ENCODE measurements at regions not wholly inside any gene's neighbourhood (a gene's known extent, or its start where the extent isn't known, plus 50 kb on each side); places are given as distances from the start of the nearest gene placed in this dataset.
"Not testable (repeated sequence)": the region's sequence is repeated elsewhere in the genome, so short reads cannot be mapped to it uniquely, and the experiment has no call there.

DNA sequence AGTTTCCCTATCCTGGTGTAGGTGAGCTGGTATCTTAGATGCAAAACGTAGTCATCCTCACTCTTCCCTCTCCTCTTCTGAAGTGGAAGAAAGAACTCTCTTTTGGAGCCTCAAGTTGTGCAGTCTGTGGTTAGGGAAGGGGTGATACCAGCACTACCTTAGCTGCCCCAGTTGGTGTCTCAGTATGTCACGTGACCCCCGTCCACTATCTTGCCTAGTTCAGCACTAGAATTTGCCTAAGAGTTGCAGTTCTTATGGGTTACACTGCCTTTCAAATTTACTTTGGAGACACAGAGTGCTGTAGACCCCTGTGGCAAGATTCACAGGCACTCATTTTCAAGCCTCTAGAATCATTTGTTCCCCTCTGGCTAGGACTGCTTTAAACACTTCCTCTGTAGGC, 322.8 kb upstream of the EDA2R start:
- Histone ChIP-seq H3K27me3 (no peaks in the 10 kb centered on the region), H3K36me3 (no peaks in the 10 kb centered on the region), H3K4me1 (no peaks in the 10 kb centered on the region), H3K27ac (no peak overlapping the region), H3K9me3 (no peaks in the 10 kb centered on the region), H3K4me3 (replicated peaks in 1 of 3) (no peak overlapping the region)
- no peak for DNase-seq
- TF ChIP-seq, protein P1, sequence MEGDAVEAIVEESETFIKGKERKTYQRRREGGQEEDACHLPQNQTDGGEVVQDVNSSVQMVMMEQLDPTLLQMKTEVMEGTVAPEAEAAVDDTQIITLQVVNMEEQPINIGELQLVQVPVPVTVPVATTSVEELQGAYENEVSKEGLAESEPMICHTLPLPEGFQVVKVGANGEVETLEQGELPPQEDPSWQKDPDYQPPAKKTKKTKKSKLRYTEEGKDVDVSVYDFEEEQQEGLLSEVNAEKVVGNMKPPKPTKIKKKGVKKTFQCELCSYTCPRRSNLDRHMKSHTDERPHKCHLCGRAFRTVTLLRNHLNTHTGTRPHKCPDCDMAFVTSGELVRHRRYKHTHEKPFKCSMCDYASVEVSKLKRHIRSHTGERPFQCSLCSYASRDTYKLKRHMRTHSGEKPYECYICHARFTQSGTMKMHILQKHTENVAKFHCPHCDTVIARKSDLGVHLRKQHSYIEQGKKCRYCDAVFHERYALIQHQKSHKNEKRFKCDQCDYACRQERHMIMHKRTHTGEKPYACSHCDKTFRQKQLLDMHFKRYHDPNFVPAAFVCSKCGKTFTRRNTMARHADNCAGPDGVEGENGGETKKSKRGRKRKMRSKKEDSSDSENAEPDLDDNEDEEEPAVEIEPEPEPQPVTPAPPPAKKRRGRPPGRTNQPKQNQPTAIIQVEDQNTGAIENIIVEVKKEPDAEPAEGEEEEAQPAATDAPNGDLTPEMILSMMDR (IDR thresholded peaks at IDR 0.05) = no peak
- TF ChIP-seq POLR2A (IDR thresholded peaks at IDR 0.05) = no peak
- intact Hi-C loops (cut with DNase I) = no loop called here
- WGBS, 2 donors = 80 to 95% methylated on average over 3 of the region's 3 CpGs

DNA sequence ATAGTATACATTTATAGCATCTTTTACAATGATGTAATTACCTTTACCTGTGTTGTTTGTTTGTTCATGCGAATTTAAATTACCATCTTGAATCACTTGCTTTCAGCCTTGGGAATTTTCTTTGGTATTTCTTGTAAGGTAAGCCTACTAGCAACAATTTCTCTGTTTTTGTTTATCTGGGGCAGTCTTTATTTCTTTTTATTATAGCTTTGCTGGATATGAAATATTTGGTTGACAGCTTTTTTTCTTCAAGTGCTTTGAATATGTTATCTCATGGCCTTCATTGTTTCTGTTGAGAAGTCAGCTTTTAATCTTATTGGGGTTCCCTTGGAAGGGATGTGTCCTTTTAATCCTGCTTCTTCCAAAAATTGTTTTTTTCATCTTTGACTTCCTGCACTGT, 292.8 kb upstream of the EDA2R start:
- TF ChIP-seq POLR2A (IDR thresholded peaks at IDR 0.05) = no peak
- TF ChIP-seq, protein P1 (IDR thresholded peaks at IDR 0.05) = no peak
- Histone ChIP-seq H3K4me3 (replicated peaks in 1 of 3) (no peak overlapping the region), H3K4me1 (no peaks in the 10 kb centered on the region), H3K9me3 (no peaks in the 10 kb centered on the region), H3K27ac (no peak overlapping the region), H3K27me3 (no peaks in the 10 kb centered on the region), H3K36me3 (no peaks in the 10 kb centered on the region)
- intact Hi-C loops (cut with DNase I) = no loop called here
- 90 to 95% methylated on average over 1 of the region's 1 CpG for WGBS, 2 donors
- no peak for DNase-seq

DNA sequence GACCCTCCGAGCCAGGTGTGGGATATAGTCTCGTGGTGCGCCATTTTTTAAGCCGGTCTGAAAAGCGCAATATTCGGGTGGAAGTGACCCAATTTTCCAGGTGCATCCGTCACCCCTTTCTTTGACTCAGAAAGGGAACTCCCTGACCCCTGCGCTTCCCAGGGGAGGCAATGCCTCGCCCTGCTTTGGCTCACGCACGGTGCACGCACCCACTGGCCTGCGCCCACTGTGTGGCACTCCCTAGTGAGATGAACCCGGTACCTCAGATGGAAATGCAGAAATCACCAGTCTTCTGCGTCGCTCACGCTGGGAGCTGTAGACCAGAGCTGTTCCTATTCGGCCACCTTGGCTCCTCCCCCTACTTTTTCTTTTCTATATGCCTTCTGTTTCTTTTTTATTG, 291.6 kb upstream of the EDA2R start:
- intact Hi-C loops (cut with DNase I); H3K4me3 ChIP-seq (replicated peaks in 1 of 3); DNase-seq; H3K9me3 ChIP-seq; H3K27me3 ChIP-seq; H3K36me3 ChIP-seq; H3K27ac ChIP-seq; H3K4me1 ChIP-seq: not testable (repeated sequence)
- 97 to 98% methylated on average over 5 to 18 of the region's 18 CpGs for WGBS, 2 donors

DNA sequence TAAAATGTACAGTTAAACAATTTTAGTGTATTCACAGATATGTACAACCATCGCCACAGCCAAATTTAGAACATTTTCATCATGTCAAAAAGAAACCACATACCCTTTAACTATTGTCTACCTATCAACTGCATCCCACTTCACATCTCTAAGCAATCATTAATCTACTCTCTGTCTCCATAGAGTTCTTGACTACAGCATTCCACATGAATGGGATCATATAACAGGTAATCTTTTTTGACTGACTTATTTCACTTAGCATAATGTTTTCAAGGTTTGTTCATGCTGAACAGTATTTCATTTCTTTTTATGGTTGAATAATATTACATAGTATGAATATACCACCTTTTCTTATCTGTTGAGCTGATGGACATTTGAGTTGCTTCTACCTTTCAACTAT, 281.4 kb upstream of the EDA2R start:
- no peak for DNase-seq
- Histone ChIP-seq H3K4me1 (no peaks in the 10 kb centered on the region), H3K27ac (no peak overlapping the region), H3K27me3 (no peaks in the 10 kb centered on the region), H3K36me3 (no peaks in the 10 kb centered on the region), H3K9me3 (no peaks in the 10 kb centered on the region), H3K4me3 (replicated peaks in 1 of 3) (no peak overlapping the region)
- 96 to 97% methylated on average over 1 of the region's 1 CpG for WGBS, 2 donors
- TF ChIP-seq, protein P1 (IDR thresholded peaks at IDR 0.05) = no peak
- no peak for TF ChIP-seq POLR2A (IDR thresholded peaks at IDR 0.05)
- intact Hi-C loops (cut with DNase I) = no loop called here

DNA sequence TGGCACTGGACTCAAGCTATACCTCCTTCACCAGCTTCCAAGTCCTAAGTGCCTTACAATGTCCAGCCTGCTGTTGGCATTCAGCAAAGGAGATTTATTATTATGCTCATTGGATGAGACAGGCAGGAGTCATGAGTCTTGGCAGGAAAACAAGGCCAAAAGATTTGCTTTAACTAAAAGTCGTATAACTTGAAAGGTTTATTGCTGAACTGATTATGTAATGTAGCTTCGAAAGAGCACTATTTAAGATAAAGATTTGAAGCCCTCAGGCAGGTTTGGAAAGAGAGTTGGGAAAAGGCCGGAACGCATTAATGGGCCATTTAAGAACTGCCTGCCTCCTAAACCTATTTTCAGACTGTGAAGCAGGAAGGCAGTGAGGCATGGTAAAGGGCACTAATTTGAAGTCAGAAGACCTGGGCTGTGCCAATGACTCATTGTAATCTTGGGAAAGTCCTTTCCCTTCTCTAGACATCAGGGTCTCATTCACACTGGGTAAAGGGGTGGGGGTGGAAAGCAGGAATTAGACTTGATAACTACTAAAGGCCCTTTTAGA, 280.5 kb upstream of the EDA2R start:
- intact Hi-C loops (cut with DNase I) = no loop called here
- H3K27ac ChIP-seq = no peak overlapping the region

More for the DNA sequence above, 280.5 kb upstream of the EDA2R start:
- no peak for DNase-seq
- Histone ChIP-seq H3K4me3 (replicated peaks in 1 of 3) (no peak overlapping the region), H3K27me3 (no peaks in the 10 kb centered on the region), H3K4me1 (no peaks in the 10 kb centered on the region), H3K36me3 (no peaks in the 10 kb centered on the region), H3K9me3 (no peaks in the 10 kb centered on the region)
- TF ChIP-seq POLR2A (IDR thresholded peaks at IDR 0.05) = no peak
- TF ChIP-seq, protein P1 (IDR thresholded peaks at IDR 0.05) = no peak
- WGBS, 2 donors = 74 to 81% methylated on average over 4 of the region's 4 CpGs
